DMS 273 (cell line): ENCODE measurements at regions not wholly inside any gene's neighbourhood (a gene's known extent, or its start where the extent isn't known, plus 50 kb on each side); places are given as distances from the start of the nearest gene placed in this dataset.
A peak's percentile ranks its signal among the peaks of the same experiment; 100 is the strongest.
"Not testable (repeated sequence)": the region's sequence is repeated elsewhere in the genome, so short reads cannot be mapped to it uniquely, and the experiment has no call there.

Source experiments
- DNase-seq: peaks from one replicate; lab custom pipeline; 2025; ENCODE audit not compliant: unreplicated experiment; lab: John Stamatoyannopoulos, UW

DNA sequence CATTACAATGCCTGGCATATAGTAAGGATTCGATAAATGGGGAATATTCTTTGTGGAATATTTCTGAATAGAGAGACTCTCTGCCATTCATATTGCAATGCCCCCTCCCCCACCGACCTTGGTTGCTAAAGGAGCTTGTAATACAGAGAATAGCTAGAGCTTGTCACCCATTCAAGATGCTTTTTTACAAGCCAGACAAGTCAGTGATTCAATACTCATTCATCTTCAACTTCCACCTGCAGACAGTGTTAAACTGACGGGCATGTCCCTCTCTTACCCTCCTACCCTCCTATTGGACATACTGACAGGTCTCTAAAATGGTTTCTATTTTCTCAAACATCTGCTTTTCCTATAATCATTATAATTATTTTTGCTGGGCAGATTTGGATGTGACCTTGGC lies 257.4 kb downstream of the KCNJ2 start:
- DNase-seq: no peak

DNA sequence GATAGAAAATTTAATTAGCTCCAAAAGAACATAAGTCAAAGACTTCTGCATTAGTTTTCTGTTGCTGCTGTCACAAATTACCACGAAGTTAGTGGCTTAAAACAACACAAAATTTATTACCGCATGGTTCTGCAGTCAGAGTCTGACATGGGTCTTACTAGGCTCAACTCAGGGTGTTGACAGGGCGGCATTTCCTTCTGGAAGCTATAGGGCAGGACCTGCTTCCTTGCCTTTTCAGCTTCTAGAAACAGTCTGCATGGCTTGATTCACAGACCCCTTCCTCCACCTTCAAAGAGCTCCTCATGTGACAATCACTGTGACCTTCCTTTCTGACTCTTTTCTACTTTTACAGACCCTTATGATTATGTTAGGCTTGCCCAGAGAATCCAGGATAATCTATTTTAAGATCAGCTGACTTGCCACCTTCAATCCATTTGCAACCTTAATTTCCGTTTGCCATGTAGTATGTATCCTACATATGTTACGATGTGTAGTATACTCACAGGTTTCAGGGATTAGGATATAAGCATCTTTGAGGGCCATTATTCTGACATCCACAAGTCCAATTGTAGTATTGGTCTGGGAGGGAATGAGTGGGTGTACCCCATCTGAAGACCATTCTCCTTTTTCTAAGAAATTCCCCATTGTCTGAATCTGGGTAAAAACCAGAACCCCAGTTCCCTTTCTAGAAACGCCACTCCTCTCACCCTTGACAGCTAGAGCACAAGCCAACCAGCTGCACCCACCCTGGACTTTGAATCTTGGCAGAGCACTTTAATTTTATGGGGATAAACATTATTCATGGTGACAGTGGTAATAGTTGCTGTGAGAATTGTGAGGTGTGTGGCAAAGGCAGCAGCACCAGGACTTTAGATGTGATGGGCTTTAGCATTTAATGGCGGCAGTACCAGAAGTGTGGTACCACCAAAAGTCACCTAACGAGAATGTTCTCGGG lies 265.5 kb downstream of the KCNJ2 start:
- DNase-seq: no peak

DNA sequence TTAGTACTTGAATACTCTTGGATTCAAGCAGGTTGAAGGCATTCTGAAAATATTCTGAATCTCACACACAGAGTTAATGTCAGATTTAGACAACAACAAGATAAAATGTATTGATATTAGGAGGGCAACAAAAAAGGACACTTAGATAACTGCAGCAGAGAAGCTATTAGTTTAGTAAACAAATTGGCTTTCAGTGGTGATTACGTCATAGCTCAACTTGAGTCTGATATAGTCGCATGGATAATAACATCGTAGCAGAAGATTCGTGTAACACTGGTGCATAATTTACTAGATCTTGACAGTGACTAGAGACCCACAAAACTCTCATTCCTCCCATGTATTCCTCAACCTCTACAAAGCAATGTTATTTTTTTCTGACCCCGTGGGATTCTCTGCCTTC lies 268.3 kb downstream of the KCNJ2 start:
- DNase-seq: no peak

DNA sequence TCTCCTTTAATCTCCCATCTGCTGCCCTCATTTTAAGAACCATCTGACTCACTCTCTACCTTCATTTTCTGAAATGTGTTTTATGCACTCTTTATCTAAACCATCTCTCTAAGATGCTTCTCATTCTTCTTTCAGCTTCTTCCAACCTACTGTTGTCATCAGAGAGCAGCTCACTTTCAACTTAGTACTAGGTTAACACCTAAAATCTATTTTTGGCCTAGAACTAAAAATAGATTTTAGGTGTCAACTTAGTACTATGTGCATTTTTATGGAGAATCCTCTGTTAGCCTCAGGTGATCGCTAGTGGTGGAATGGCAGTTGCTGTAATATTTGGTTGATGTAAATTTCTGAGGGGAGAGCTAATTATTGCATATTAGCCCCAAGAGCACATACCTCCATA lies 277.1 kb downstream of the KCNJ2 start:
- DNase-seq: peak; percentile 42

DNA sequence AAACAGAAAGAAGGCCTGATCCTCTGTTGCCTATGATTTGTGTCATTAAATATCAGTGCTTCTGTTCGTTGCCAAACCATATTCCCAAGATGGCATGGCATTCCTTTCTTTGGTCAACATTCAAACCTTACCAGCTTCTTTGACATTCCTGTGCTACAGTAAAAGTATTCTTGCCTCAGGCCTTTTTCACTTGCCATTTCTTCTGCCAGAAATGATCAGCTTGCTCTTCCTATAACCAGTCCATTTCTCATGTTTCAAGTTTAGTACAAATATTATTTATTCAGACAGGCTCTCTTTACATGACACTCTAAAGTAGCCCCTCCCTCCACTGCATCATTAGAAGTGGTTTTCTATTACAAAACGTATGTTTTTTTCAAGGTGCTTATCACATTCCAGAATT lies 278.3 kb downstream of the KCNJ2 start:
- no peak for DNase-seq

DNA sequence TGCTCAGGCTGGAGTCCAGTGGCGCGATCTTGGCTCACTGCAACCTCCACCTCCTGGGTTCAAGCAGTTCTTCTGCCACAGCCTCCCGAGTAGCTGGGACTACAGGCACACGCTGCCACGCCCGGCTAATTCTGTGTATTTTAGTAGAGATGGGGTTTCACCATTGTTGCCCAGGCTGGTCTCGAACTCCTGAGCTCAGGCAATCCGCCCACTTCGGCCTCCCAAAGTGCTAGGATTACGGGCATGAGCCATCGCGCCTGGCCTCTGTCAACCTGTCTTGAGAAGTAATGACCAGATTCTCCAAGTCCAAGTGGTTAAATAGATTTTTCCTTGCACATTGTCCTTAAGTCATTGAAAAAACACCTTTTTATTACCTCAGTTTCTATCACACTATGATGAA lies 283.7 kb downstream of the KCNJ2 start:
- not testable (repeated sequence) for DNase-seq

DNA sequence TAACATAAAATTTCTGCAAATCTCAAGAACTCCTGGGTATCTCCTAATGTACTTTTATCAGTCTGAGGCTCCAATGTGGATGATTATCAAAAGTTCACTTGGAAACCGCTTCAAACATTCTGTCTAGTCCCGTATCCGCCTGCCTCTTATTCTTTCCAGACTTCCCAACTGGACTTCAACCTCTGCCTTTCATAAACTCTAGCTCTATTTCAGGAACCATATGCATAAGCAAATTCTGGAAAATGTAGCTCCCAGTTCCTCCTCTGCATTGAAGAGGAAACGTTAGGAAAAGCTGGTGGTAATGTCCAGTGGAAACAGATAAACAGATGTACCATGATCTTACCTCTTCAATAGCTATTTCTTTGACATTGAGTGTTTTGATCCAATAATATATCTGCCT lies 285.0 kb downstream of the KCNJ2 start:
- DNase-seq: no peak

DNA sequence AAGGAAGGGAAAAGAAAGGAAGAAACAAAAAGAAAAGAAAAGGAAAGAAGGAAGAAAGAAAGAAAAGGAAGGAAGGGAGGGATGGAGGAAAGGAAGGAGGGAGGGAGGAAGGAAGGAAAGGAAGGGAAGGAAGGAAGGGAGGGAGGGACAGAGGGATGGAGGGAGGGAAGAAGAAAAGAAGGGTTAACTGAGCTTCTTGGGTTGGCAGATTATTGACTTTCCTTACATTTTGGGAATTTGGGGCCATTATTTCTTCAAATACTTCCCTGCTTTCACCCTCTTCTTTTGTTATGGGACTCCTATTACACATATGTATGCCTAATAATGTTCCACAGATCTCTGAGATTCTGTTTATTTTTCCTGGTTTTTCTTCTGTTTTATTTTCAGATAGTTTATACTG lies 285.6 kb downstream of the KCNJ2 start:
- DNase-seq: no peak

DNA sequence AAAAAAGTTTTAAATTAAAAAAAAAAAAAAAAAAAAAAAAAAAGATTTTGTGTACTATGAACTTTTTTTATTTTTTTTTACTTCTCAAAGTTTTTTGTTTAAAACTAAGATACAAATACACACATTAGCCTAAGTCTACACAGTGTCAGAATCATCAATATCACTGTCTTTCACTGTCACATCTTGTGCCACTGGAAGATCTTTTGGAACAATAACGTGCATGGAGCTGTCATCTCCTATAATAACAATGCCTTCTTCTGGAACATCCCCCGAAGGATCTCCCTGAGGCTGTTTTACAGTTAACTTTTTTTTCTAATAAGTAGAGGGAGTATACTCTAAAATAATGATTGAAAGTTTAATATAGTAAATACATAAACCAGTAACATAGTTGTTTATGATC lies 295.7 kb downstream of the KCNJ2 start:
- no peak for DNase-seq

DNA sequence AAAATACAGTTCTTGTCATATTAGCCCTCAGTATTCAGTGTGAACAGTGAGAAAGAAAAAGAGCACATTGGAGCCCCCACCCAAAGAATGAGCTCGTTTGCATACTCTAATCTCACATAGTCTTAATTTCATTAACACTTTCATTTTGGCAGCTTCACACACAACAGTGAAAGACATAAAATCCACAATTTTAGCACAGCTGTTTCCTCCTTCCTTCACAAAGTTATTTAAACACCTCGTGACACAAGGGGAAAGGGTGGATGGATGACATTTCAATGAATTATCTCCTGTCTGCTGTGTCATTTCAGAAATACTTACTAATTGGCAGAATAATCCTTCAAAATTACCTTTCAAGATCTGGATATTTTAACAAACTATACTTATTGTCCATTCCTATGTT lies 299.3 kb downstream of the KCNJ2 start:
- no peak for DNase-seq

DNA sequence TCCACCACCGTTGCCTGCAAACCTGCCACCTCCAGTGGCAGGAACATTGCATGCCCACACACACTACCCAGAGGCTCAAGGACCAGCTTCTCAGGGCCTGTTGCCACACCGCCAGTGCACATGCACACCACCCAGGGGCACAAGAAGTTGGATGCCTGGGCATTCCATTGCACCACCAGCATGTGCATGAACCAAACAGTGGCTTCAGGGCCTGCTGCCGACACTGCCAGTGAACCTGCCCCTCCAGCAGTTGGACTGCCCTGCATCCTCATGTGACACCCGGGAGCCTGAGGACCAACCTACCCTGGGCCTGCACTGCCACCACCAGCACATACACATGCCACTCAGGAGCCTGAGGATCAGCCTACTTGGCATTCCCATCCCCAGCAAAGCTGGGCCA lies 303.7 kb downstream of the KCNJ2 start:
- DNase-seq: no peak

DNA sequence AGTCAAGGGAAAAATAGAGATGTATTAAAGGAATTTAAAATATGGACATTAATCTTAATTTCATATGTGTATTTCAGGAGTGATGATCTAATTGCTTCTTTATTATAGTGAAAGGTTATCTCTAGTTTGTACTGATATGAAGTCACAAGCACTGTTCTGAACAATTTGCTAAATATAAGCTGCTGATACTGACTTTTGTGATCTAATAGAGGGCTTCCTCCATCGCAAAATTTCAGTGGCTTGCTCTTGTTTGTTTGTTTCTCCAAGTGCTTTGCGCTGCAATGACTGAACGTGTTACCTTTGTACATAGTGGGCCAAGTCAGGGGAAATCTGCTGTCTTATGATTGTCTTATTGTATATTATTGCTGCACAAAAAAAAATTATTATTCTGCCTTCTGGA lies 307.0 kb downstream of the KCNJ2 start:
- no peak for DNase-seq

DNA sequence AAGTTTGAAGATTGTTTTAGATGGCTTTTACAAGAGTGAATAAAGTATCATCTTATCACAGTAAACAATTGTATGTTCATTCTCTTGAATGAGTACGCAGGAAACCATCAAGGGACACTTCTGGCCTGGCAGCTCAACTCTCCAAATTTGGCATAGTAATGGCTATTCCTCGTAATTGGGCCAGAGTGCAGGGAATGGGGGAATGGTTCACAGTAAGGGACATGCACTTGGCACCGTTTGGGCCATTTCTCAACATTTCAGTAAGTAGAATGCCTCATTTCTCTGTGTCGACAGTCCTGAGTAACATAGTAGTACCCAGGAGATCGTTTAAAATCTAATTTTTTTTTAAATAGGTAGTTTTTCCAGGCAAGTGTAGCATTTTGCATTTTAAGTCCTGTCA lies 309.6 kb downstream of the KCNJ2 start:
- no peak for DNase-seq

DNA sequence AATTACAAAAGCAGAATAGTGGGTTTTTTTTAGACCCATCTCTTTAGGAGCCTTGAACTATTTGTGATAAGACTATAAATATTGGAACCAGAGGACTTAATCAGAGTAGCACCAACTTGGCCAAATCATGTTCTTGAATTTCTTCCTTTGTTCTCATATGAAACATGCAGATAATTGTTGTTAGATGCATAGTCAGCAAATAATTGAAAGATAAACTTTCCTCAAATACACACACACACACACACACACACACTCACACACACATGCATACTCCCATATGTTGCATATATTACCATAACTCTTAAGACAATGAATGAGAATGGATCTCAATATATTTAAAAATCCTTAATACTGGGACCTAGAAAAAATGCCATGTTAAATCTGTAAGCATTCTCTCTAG lies 310.4 kb downstream of the KCNJ2 start:
- DNase-seq: no peak

DNA sequence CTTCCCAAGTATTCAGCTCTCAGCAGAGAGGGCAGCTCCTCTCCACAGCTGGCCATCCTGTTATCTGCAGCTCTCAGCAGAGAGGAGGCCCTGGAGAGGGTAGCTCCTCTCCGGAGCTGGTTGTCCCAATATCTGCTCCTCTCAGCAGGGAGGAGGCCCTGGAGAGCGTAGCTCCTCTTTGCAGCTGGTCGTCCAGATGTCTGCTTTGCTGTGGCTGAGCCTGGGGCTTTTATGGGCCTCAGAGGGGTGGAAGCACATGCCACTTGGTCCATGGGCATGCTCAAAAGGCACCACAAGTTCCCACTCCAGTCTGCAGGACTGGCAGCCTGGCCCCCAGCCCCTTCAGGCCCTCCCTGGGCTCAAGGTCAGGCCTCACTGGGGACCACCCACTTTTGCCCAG lies 314.3 kb downstream of the KCNJ2 start:
- DNase-seq: peak; percentile 24

DNA sequence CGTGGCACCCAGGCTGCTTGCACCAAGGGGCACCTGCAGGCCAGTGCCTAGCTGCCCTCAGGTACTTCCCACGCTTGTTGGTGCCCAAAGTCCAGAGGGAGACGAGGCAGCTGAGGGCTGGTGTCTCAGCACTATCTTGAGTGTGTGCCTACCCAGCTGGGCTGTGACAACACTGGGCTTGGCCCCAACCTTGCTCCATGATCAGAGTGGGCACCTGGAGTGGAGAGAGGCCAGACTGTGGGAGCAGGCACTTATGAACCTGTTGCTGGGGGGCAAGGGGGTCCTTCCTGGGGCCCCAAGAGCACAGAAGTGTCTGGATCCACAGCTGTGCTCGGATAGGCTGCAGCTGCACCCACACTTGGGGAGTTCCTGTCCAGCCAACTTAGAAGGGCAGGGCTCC lies 314.7 kb downstream of the KCNJ2 start:
- DNase-seq: no peak

DNA sequence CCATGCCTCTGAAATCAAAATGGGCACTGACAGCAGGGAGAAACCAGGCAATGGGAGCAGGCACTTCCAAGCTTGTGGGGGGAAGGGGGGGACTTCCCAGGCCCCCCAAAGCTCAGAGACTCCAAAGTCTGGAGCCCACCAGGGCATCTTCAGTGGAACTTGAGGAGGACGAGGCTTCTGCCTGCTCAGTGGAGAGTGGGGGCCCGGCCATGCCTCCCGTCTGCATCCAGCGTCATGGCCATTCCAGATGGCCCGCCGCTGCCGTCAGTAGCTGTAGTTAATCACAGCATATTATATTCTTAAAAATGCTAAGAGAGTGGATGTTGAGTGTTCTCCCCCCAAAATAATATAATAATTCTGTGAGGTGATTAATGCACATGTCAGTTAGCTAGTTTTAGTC lies 315.2 kb downstream of the KCNJ2 start:
- no peak for DNase-seq

DNA sequence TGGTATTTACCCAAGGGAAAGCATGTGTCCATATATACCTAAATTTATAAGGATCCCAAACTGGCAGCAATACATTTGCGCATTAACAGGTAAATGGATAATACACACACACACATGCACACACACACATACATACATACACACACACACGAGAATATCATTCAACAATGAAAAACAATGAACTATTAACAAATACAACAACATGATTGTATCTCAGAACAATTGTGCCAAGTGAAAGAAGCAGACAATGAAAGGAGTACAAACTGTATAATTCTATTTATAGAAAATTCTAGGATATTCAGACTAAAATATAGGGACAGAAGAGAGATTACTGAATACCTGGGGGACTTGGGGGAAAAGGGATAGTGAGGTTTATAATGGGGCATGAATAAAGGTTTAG lies 323.0 kb downstream of the KCNJ2 start:
- no peak for DNase-seq

DNA sequence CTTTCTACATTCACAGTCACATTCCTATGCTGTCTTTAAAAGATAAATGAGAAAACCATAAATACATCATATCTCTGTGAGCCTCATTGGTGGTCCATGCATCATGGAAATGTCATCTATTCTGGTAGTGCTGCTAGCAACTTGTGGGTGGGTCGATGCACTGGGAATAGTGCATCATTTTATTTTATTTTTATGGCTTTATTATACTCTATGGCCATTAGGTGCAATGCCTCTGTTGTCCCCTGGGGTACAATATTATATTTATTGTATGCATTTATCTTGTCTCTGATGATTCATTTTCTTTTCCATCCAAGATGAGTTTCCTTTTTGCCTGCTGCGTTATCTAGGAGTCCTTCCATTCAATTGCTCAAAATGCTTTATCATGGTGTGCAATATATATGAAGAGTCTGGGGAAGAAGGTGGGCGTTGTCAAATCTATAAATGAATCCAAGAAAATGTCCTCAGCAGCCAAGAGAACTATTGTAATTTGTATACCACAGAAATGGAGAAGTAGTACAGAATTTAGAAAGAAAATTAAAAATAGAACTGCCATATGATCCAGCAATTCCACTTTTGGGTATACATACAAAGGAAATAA lies 324.0 kb downstream of the KCNJ2 start:
- DNase-seq: no peak

DNA sequence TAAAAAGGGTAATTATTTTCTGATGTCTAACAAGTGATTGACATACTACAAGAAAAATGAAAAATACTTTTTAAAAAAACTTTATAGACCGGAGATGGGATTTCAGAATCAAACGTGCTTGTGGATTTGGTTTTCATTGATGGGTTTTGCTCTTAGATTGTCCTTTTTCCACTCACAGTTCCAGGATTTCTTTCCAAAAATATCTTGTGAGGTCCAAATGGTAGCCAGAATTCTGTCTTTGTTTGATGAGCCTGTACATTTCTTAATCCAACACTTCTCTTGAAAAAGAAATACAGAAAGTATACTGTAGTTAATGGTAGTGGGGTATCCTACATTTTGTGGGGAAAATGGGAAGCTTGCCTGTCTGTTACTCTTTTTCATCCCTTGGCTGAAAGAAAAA lies 329.3 kb downstream of the KCNJ2 start:
- DNase-seq: no peak

DNA sequence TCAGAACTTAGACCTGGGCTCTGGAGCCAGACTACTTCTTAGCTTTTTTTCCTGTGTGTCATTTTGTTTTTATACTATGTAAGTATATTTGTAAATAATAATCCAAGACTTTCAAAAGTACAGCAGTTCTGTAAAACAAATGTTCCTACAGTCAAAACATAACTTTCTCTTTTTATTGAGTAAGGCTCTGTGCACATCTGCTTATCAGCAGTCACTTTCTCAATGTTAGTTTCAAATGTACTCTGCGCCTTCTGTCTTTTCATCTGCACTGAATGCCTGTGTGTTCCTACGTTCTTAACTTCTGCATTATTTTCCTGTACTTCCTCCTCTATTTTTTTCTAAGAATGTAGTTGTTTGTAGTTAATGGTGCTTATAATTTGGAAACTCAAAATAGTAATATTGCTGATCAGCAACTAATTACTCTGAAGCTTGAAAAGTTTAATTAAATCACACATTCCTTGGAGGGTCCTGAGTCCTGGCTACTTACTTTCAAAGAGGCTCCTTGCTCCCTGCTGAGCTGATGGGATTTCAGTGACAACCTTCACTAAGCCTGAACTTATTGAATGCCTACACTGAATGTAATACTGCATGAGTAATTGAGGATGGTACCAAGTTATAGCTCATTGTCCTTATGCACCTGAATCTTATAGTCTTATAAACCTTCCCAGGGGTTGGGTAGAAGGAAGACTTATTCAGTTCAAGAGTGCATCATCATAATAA lies 329.9 kb downstream of the KCNJ2 start:
- peak; percentile 7 for DNase-seq

DNA sequence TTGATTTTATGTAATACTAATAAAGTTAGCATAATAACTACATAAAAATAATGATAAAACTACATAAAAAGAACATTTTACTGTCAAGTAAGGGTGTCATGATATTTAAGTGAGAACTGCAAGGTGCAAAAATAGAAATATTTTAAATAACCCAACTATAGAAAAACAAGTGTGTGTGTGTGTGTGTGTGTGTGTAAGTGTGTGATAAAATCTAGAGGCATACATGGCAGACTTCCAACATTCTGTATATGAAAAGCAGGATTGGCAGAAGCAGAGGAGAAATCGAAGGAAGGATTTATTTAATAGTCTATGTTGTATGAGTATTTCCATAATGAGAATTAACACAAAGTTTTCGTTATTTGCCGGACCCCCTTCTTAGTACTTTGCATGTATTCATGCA lies 334.1 kb downstream of the KCNJ2 start:
- no peak for DNase-seq
